Astrocyte (in vitro differentiated cells and primary cell): ENCODE measurements at regions not wholly inside any gene's neighbourhood (a gene's known extent, or its start where the extent isn't known, plus 50 kb on each side); places are given as distances from the start of the nearest gene placed in this dataset.

Experiments used
- DNase-seq: peaks from one replicate; pipeline ENCODE4 v3.0.0-alpha.2; 2010; ENCODE audit warnings: low read depth
- FAIRE-seq: peaks from 2 replicates; lab custom pipeline; 2011; peaks lifted over from hg19 to GRCh38; lab: Jason Lieb, UNC
- H2AFZ ChIP-seq: 2 replicates; pipeline ENCODE4 v1.6.0; 2012; ENCODE audit warnings: low read depth, low read length, inconsistent platforms
- H3K27ac ChIP-seq: 2 replicates; pipeline ENCODE4 v1.5.1; 2011; ENCODE audit warnings: low read depth, low read length, inconsistent platforms
- H3K27me3 ChIP-seq: 2 replicates; pipeline ENCODE4 v1.6.0; 2011; ENCODE audit warnings: low read length, inconsistent platforms; ENCODE audit not compliant: insufficient read depth
- H3K36me3 ChIP-seq: 2 replicates; pipeline ENCODE4 v1.5.1; 2011; ENCODE audit warnings: low read length, inconsistent platforms; ENCODE audit not compliant: insufficient read depth
- H3K4me1 ChIP-seq: 2 replicates; pipeline ENCODE4 v1.5.1; 2011; ENCODE audit warnings: low read length, inconsistent platforms; ENCODE audit not compliant: insufficient read depth
- H3K4me2 ChIP-seq: 2 replicates; pipeline ENCODE4 v1.6.0; 2012; ENCODE audit warnings: low read length, inconsistent platforms
- H3K4me3 ChIP-seq: 2 replicates; pipeline ENCODE4 v1.5.1; 2011; ENCODE audit warnings: low read depth, mild to moderate bottlenecking, low read length, inconsistent platforms; ENCODE audit not compliant: insufficient read depth
- H3K79me2 ChIP-seq: 2 replicates; pipeline ENCODE4 v1.6.0; 2012; ENCODE audit warnings: mild to moderate bottlenecking, low read length, inconsistent platforms; ENCODE audit not compliant: insufficient read depth
- H3K9ac ChIP-seq: 2 replicates; pipeline ENCODE4 v1.6.0; 2012; ENCODE audit warnings: mild to moderate bottlenecking, low read length, inconsistent platforms
- H3K9me3 ChIP-seq: 2 replicates; pipeline ENCODE4 v1.5.1; 2012; ENCODE audit warnings: low read depth, mild to moderate bottlenecking, low read length, inconsistent platforms; ENCODE audit not compliant: insufficient read depth
- H4K20me1 ChIP-seq: 2 replicates; pipeline ENCODE4 v1.6.0; 2012; ENCODE audit warnings: low read length, inconsistent platforms; ENCODE audit not compliant: insufficient read depth
- H3K27ac Mint-ChIP-seq: one replicate; pipeline ENCODE4 v1.8.0; 2021; ENCODE audit warnings: mild to moderate bottlenecking, mixed read lengths; ENCODE audit not compliant: unreplicated experiment
- H3K27me3 Mint-ChIP-seq: one replicate; pipeline ENCODE4 v1.8.0; 2021; ENCODE audit warnings: low read depth, mixed read lengths; ENCODE audit not compliant: unreplicated experiment
- H3K36me3 Mint-ChIP-seq: one replicate; pipeline ENCODE4 v1.8.0; 2021; ENCODE audit warnings: low read depth, mixed read lengths; ENCODE audit not compliant: unreplicated experiment
- H3K4me1 Mint-ChIP-seq: one replicate; pipeline ENCODE4 v1.8.0; 2021; ENCODE audit warnings: low read depth, mixed read lengths; ENCODE audit not compliant: unreplicated experiment
- H3K4me3 Mint-ChIP-seq: one replicate; pipeline ENCODE4 v1.8.0; 2021; ENCODE audit warnings: mild to moderate bottlenecking, moderate library complexity, mixed read lengths; ENCODE audit not compliant: unreplicated experiment
- H3K9me3 Mint-ChIP-seq: one replicate; pipeline ENCODE4 v1.8.0; 2021; ENCODE audit warnings: mild to moderate bottlenecking, mixed read lengths; ENCODE audit not compliant: unreplicated experiment
- EZH2 ChIP-seq: IDR thresholded peaks from 2 replicates; pipeline ENCODE4 v1.6.1; 2012; ENCODE audit warnings: mild to moderate bottlenecking, low read length, inconsistent platforms; ENCODE audit not compliant: insufficient read depth
- TF ChIP-seq, protein P1 (sequence below): IDR thresholded peaks from 2 replicates; pipeline ENCODE4 v1.5.1; 2011; ENCODE audit warnings: low read depth, mild to moderate bottlenecking, inconsistent platforms, low read length, moderate library complexity; ENCODE audit not compliant: insufficient read depth

GRCh38 chr4:103451341-103451740 is 253.2 kb upstream of the CENPE start:
- H3K9me3 Mint-ChIP-seq = no peaks in the 10 kb centered on the region
- no peak for FAIRE-seq
- TF ChIP-seq EZH2 = no peak
- TF ChIP-seq, protein P1, sequence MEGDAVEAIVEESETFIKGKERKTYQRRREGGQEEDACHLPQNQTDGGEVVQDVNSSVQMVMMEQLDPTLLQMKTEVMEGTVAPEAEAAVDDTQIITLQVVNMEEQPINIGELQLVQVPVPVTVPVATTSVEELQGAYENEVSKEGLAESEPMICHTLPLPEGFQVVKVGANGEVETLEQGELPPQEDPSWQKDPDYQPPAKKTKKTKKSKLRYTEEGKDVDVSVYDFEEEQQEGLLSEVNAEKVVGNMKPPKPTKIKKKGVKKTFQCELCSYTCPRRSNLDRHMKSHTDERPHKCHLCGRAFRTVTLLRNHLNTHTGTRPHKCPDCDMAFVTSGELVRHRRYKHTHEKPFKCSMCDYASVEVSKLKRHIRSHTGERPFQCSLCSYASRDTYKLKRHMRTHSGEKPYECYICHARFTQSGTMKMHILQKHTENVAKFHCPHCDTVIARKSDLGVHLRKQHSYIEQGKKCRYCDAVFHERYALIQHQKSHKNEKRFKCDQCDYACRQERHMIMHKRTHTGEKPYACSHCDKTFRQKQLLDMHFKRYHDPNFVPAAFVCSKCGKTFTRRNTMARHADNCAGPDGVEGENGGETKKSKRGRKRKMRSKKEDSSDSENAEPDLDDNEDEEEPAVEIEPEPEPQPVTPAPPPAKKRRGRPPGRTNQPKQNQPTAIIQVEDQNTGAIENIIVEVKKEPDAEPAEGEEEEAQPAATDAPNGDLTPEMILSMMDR = no peak

DNA sequence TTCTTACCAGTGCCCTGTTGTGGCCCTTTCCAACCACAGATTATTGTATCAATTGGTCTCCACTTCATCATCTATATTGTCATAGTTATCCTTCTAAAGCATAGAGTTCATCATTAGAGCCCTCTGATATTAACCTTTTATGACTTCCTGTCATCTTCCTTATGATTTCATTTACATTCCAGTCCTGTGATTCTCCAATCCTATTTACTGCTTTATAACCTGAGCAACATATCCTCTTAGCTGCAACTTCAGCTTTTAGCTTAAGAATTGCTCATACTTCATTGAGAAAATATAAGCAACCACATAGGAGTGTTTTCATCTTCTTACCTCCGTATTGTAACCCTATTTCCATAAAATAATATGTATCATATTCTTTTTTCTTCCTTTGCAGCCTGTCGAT is 252.6 kb upstream of the CENPE start:
- no peak overlapping the region for H3K4me3 ChIP-seq
- H4K20me1 ChIP-seq = no peaks in the 10 kb centered on the region
- Mint-ChIP-seq H3K4me3 (no peak overlapping the region), H3K4me1 (peaks cover 5% of the 10 kb centered on the region), H3K9me3 (no peaks in the 10 kb centered on the region), H3K27ac (no peak overlapping the region), H3K27me3 (peaks cover 1% of the 10 kb centered on the region), H3K36me3 (no peaks in the 10 kb centered on the region)
- no peak for FAIRE-seq
- no peaks in the 10 kb centered on the region for H3K79me2 ChIP-seq
- H3K27ac ChIP-seq = no peak overlapping the region
- no peak for DNase-seq
- TF ChIP-seq EZH2 = no peak
- H3K9me3 ChIP-seq = no peaks in the 10 kb centered on the region
- no peak overlapping the region for H2AFZ ChIP-seq
- no peak overlapping the region for H3K9ac ChIP-seq
- H3K27me3 ChIP-seq = no peaks in the 10 kb centered on the region
- no peaks in the 10 kb centered on the region for H3K4me1 ChIP-seq
- no peak overlapping the region for H3K4me2 ChIP-seq
- H3K36me3 ChIP-seq = no peaks in the 10 kb centered on the region

More at GRCh38 chr4:103451341-103451740, 253.2 kb upstream of the CENPE start:
- Mint-ChIP-seq H3K27ac (no peak overlapping the region), H3K27me3 (no peaks in the 10 kb centered on the region), H3K4me3 (no peak overlapping the region), H3K4me1 (peaks cover 5% of the 10 kb centered on the region), H3K36me3 (no peaks in the 10 kb centered on the region)
- Histone ChIP-seq H3K4me2 (no peak overlapping the region), H4K20me1 (no peaks in the 10 kb centered on the region), H3K27ac (no peak overlapping the region), H3K27me3 (no peaks in the 10 kb centered on the region), H3K36me3 (no peaks in the 10 kb centered on the region), H3K4me3 (no peak overlapping the region), H3K4me1 (no peaks in the 10 kb centered on the region), H3K9ac (no peak overlapping the region), H3K79me2 (no peaks in the 10 kb centered on the region), H2AFZ (no peak overlapping the region), H3K9me3 (no peaks in the 10 kb centered on the region)
- DNase-seq = no peak

- Mint-ChIP-seq H3K27me3 (peaks cover 2% of the 10 kb centered on the region), H3K4me3 (no peak overlapping the region), H3K4me1 (peaks cover 7% of the 10 kb centered on the region), H3K36me3 (no peaks in the 10 kb centered on the region), H3K27ac (no peak overlapping the region), H3K9me3 (no peaks in the 10 kb centered on the region)
- Histone ChIP-seq H4K20me1 (no peaks in the 10 kb centered on the region), H3K9me3 (no peaks in the 10 kb centered on the region), H3K27ac (no peak overlapping the region), H3K79me2 (no peaks in the 10 kb centered on the region), H2AFZ (no peak overlapping the region), H3K9ac (no peak overlapping the region), H3K4me1 (no peaks in the 10 kb centered on the region), H3K4me3 (no peak overlapping the region), H3K4me2 (no peak overlapping the region), H3K36me3 (no peaks in the 10 kb centered on the region), H3K27me3 (no peaks in the 10 kb centered on the region)
- FAIRE-seq = no peak
- no peak for DNase-seq
- TF ChIP-seq, protein P1 = no peak
- no peak for TF ChIP-seq EZH2
Observed at GRCh38 chr4:103449296-103450023, 251.3 kb upstream of the CENPE start.
